ENCODE measurements at regions not wholly inside any gene's neighbourhood (a gene's known extent, or its start where the extent isn't known, plus 50 kb on each side); places are given as distances from the start of the nearest gene placed in this dataset.
"Not testable (repeated sequence)": the region's sequence is repeated elsewhere in the genome, so short reads cannot be mapped to it uniquely, and the experiment has no call there.

DNA sequence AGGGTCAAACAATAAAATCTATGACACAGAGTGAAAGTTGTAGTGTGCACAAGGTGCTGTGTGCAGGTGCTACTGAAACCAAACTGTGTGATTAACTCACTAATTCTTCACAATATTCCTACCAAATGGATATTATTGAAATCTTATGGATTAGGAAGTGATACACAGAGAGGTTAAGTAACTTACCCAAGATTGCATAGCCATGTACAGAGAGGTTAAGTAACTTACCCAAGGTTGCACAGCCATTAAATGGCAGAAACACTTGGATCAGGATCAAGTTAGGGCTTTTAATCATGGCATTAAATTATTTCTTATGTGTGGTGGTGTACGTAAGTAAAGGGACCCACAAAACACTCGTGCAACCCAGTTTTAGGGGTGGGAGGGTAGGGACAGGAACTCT, 771.4 kb downstream of the AACS start:
- DNase-seq, result no peak

DNA sequence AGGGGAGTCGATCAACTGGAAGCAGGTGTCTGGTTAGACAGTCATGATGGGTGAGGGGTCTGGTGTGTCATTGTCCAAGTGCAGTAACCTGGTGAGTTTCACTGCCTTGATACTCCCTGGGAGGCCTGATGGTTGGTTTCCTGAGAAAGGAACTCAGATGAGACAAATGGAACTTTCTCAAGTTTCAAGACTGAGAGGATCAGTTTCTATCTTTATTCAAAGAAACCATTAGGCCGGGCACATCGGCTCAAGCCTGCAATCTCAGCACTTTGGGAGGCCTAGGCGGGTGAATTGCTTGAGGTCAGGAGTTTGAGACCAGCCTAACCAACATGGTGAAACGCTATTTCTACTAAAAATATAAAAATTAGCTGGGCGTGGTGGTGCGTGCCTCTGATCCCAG, 776.1 kb downstream of the AACS start:
- no peak for DNase-seq

DNA sequence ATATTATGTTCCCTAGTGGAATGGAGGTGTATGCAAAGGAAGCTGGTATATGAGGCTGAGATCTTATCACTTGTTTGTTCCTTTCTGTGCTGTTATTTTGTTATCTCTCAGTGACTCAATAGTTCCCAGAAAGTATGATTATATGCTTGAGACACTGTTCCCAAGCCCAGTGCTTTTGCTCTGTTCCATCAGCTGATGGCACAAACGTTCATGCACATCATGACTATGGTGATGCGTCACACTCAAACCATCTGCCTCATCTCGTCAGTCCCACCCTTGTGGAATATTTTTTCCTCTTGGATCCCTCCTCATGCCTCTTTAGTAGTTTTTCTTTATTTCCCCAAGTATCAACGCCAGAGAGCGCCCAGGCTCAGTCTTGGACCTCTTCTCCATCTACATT, 786.9 kb downstream of the AACS start:
- no peak for DNase-seq

DNA sequence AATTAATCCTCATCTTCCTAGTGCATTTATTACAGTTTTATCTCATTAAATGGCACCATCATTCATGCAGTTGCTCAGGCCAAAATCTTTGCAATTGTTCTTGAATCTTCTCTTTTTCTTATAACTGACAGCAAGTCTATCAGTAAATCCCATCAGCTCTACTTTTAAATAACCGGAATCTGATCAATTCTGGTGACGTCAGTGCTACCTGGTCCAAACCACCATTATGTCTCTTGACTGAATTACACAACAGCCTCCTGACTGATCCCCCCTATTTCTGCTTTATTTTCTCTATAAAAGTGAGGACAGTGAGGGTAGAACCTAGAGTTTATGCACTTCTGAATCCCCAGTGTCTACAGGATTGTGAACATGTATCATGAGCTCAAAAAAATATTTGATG, 787.4 kb downstream of the AACS start:
- no peak for DNase-seq

DNA sequence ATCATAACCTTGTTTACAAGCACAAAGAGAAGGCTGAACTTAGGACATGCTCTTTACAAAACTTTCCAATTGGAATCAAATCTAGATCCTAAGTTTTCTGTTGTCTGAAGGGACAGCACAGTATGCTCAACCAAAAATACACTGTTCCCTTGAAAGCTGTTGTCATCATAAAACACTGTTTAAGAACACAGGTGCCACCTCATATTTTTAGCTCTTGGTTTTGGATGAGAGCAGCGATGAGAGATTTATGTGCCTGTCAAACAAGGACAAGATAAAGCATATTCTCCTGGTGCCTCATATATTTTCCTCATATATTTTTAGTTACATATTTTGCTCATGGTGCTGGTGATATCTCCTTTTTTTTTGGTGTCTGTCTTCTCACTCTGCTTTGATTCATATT, 788.4 kb downstream of the AACS start:
- no peak for DNase-seq

DNA sequence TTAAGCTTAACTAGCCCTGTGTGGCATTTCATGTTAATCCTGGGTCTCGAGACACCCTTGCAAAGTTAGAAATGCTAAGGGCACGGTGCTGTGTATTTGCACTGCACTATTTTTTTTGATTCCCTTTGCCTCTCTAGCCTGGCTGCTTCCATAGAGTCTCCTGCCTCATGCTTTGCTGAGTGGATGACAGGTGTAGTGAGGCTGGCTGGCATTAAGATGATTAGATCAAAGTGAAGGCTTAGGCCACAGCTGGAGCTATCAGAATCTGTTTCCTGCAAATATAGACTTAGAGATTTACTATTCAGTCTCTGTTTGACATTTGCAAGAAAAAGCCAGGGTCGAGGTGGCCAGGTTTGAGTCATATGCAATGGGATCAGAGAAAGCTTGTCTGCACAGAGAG, 791.1 kb downstream of the AACS start:
- no peak for DNase-seq

DNA sequence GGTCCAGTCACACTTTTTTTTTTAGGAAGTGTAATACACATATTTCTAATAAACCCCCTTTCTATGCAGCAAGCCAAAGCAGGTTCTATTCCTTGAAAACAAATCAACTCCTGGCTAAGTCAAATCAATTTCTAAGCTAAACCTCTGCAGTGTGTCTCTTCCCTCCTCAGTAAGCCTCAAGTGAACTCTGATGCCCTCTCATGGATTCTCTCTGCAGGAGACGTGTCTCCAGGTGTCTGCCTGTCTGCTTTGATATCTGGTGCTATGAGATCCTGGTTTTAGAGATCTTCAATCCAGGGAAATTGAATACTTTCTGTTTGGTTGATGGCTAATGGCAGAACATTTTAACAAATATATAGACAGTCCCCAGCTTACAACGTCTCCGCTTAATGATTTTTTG, 791.7 kb downstream of the AACS start:
- no peak for DNase-seq

DNA sequence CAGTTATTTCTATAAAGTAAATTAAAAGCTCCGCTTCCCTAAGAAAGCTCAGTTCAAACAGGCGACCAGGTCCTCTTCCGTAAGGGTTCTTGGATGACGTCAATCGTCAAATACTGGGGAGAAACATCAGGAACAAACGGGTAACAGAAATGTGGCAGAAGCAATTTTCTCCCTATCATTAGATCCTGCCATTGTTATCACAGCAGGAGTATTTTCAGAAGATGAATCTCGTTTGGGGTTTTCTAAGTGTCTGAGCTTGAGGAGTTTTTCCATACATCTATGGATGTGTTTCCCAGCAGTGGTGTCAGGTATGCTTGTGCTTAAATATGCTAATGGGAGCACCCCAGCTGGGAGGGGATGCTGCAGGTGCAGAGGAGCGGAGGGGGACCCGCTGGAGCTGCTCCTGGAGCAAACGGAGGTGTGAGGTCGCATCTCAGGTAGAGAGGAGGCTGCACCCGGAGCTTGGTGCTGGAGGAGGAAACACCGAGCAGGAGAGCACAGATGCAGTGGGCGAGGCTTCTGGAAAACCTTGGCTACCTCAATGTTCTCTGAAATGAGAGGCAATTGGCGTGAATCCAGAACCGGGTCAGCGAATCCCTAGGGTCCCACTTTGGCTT, 795.5 kb downstream of the AACS start:
- no peak for DNase-seq

DNA sequence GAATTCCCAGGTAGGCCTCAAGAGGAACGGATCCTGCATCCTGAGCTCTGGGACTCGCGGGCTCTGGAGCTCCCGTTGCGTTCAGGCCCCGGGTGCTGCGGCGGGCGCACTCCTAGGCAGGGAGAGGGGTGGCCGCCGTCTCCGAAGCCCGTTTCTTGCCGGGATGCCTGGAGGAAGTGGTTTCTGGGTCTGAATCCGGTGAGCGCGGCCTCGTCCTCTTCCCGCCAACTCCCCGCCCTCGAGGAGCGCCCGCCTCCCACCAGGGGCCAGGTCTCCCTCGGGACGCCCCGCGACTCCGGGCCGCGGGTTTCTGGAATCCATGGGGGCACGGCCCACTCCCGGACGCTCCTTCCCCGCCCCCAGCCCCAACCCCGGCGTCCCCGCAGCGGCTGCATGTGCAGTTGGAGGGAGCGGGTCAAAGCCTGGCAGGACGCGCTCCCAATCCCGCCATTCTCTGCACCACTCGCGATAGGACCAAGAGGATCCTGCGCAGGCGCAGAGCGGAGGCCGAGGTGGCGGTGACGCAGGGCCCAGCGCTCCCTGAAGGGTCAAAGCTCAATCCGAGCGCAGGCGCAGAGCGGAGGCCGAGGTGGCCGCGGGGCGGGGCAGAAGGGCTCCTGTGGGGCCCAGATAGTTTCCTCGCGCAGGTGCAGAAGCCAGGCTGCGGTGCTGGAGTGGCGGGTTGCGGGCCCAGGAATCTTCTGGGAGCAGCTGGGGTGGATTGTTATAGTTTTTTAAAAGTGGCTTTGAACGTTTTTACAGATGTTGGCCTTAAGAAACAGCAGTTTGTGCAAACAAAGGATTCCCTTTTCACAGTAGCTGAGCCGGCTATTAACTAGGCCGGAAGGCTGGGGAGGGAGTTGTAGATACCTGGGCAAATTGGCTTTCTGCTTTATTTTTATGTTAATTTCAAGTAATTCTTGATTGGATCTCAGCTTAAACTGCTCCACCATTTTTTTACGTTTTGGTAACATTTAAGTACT, 796.4 kb downstream of the AACS start:
- no peak for DNase-seq

DNA sequence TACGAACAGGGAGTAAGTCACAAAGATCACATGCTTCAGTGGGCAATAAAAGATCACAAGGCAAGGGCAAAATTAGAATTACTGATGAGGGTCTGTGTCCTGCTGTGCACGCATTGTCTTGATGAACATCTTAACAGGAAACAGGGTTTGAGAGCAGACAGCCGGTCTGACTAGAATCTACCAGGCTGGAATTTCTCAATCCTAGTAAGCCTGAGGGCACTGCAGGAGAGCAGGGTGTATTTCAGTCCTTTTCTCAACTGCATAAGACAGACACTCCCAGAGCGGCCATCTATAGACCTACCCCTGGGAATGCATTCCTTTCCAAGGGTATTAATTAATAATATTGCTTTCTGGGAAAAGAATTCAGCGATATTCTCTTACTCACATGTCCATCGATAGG, 800.0 kb downstream of the AACS start:
- DNase-seq, result not testable (repeated sequence)

DNA sequence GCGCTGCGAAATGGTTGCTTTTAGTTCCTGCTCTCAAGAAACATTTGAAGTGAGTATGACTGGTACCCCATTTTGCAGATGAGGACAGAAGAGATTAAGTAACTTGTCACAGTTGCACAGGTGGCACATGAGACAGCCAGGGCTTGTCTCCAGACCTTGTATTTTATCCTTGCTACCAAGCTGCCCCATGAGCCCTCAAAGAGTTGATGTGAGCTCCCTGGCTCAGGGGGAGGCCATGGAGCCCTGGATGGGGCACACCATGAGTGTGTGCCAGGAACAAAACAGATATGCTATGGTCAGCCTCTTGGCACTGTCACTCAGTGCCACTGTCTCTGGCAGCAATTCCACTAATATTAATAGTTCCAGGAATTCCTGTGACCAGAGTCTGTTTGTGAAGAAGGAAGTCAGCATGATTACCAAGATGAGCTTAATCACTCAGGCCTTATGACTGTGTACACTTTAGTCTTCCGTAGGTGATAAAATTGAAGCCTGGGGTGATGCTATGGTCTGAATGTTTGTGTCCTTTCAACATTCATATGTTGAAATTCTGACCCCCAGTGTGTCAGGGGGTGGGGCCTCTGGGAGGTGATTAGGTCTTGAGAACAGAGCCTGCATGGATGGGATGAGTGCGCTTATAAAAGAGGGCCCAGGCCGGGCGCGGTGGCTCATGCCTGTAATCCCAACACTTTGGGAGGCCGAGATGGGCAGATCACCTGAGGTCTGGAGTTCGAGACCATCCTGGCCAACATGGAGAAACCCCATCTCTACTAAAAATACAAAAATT, 806.8 kb downstream of the AACS start:
- no peak for DNase-seq

DNA sequence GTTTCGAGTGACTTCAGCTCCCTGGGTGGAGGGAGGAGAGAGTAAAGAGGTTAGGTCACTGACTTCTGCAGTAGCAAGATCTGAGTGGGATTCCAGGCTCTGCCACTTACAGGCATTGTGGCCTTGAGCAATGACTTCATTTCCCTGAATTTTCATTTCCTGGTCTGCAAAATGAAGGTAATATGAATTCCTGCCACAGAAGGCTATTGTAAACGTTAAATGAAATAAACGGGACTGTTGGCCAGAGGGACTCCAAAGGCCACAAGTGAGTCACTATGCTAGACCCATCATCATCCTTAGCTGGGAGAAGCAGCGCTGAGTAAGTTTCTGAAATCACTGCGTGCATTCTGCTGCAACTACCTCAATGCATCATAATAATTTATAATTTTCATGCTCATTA, 807.8 kb downstream of the AACS start:
- DNase-seq, result no peak

DNA sequence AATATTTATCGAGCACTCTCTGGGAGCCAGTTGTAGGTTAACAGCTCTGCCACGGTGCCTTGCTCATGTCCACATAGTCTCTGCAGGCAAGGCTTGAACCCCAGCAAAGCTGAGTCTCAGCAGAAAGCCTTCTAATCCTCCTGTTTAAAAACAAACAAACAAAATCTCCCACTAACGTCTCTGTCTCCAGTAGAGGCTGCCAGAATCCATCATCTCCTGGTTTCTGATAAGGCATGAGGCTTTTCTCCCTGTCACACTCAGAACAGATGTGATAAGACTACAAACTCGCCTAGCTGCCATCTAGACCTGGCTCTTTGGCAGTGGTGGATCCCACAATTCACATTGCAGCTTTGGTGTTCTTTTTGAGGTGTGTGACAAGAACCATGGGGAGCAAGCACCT, 813.2 kb downstream of the AACS start:
- no peak for DNase-seq

DNA sequence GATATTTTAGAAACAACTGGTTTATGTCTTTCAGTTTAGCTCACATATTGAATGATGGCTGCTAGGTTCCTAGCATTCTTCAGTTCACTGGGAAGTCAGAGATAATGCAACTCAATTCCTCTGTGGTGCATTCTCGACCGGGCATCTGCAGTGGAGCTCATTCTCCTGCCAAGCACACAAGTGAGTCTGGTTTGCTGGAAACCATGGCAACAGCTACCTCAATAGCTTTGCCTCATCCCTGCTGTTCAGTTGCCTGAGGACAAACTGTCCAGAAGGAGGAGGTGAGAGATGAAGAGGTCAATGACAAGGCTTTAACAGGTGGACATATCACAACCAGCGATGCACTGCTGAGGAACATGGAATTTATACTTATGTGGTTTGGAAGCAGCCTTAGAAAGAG, 816.9 kb downstream of the AACS start:
- no peak for DNase-seq

DNA sequence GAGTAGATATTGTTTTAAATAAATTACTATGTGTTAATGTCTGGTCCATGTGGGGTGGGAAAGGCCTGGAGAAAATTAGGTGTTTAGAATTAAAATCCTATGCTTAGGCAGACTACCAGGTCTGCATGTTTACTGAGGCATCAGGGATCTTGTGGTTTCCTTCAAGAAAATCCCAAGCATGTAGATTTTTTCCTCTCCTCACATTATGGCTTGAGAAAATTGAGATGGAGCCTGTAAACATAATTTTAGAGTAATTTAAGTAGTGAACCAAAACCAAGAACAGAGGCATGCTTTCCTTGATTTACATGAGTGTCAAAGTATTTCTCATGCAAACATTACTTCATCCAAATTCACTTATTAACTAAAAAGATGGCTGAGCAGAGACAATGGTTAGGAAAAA, 823.7 kb downstream of the AACS start:
- DNase-seq, result no peak

DNA sequence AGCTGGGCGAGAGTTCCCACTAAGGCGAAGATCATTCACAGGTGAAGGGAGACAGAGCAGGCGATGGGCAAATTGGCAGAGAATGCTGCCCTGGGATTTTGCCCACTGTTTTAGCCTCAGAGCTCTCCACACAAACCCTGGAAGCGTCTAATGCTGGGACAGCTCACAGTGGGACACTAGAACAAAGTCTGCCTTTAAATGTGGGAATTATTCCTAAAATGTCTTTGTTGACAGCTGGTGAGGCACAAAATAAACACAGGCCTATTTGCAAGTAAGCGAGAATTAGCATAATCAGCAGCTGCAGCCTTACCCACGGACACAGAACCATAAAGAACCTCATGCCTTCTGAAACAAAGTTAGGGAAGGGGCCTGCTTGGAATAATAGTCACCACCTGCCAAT, 824.5 kb downstream of the AACS start:
- no peak for DNase-seq

DNA sequence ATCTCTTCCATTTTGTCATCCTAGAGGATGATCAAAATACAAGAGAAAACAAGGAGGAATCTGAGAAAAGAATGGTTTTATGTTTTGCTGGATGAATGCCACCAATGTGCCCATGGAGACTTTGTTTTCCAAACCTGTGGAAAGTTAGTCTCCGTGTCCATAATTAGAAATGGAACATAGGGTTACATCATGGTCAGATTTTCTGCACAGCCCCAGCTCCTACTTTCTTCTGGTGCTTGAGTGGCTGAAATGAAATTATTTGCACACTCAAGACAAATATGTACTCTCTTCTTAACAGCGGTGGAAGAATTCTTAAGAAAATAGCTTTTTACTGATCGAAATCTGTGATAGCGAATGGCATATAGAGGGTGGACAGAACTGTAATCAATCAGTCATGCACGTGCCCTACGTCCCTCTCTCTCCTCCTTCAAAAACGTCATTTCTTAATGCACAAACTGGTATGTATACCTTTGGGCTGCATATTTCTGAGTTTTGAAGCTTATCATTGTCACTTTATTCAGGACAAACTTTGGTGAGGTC, 825.2 kb downstream of the AACS start:
- DNase-seq, result no peak

DNA sequence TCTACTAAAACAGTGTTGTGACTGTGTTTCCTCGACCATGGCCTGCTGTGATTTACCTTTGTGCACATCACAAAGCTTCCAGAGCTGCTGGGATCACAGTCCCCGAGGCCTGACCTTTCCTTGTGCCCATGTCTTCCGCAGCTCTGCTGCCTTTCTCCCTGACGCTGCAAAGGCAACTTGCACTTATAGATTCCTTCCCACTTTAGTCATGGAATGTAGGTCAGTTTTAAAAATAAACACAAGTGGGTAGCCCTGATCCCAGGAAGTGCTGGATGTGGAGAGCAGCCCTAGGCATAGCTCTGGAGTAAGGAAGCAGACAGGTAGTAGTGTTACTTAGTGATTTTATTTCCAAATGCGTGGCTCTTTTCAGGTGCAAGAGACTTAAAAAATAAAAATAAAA, 825.7 kb downstream of the AACS start:
- no peak for DNase-seq

DNA sequence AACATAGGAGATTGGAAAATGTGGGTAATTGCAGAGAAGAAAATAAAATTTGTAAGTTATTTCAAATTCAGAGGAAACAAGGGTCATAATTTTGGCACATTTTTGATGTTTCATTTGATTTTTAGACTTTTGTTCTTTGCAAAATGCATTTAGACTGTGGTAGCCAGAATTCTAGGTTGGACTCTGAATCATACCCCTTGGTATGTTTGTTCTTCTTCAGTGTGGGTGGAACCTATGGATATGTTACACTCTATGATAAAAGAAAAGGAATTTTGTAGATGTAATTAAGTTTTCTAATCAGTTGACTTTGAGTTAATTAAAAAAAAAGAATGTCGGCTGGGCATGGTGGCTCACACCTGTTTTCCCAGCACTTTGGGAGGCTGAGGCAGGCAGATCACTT, 827.0 kb downstream of the AACS start:
- DNase-seq, result no peak

DNA sequence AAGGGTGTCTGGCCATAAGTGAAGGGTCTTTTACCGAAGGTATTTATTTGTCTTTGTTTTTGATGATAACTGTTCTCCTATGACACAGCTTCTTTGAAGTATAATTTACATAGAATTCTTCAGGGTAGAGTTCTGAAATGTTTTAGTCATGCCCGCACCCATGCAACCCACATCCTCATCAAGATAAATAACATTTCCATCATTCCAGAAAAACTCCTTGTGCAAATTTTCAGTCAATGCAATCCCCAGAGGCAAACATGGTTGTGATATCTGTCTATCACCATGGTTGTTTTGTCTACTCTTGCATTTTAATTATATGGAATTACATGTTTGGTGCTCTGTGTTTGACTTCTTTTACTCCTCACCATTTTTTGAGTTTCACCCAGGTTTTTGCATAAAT, 837.8 kb downstream of the AACS start:
- no peak for DNase-seq

DNA sequence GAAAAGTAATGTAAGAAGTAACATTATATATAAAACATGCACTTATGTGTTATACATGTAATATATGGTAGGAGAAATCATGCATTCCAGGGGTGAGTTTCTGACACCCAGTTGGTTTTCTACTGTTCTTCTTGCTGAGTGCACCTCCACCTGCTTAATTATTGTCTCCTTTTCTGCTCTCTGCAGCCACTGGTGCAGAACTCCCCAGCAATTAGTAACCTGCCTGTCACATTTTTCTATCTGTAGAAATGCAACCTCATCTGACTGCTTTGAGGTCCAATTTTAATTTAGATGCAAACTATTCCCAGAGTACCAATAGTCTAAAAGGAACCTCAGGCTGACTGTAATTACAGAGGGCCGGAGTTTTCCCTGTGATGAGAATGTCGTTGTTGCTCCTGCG, 842.1 kb downstream of the AACS start:
- no peak for DNase-seq

DNA sequence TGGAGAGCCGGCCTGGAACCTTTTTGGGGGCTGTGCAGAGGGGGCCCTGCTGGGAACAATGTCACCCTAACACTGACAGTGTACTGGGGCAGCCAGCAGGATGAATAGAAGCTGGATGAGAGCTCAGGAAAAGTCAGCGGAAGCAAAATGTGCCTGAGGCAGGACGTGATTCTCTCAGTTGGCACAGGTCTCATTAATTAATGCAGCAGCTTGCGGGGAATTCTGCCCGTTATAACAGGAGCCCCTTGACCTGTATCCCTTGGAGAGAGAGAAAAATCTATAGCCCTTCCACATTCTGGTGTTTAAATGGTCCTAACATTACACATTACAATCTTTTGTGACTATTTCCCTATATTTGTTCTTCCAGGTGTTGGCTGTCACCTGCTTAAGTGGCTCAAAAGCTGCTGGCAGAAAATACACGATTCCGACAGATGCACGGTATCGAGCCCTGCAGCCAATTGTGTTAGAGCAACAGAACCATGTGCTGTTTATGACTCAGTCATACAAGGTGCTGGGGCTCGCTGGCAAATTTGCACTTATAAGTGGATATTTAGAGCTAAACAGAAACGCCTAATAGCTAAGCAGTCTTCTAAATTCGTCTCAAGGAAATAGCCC, 854.7 kb downstream of the AACS start:
- DNase-seq, result no peak

DNA sequence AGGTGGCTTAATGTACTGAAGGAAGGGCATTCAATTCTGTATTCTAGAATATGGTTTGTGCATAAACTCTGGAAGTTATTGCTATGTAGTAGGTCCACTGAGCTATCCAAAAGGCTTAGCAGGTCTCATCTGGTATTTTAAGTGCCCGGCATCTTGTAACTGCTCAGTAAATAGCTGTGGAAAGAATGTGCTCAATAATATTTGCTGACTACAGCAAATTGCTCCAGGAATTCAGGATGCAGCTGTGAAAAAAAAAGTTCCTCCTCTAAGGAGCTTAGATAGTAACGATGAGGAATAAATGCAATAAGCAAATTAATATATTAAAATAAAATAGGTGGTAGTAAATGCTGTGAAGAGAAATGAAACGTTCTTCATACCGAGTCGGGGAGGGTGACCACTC, 857.1 kb downstream of the AACS start:
- DNase-seq, result no peak

Data from NCI-H1417 treated with DMSO at 0.1 percent for 48 hours (cell line).